CD4-positive, alpha-beta T cell treated with Interleukin-17A for 1 hour (primary cell): ENCODE measurements at regions not wholly inside any gene's neighbourhood (a gene's known extent, or its start where the extent isn't known, plus 50 kb on each side); places are given as distances from the start of the nearest gene placed in this dataset.
"Not testable (repeated sequence)": the region's sequence is repeated elsewhere in the genome, so short reads cannot be mapped to it uniquely, and the experiment has no call there.

Experiments
- DNase-seq: peaks from one replicate; pipeline ENCODE4 v3.0.0-alpha.2; 2020

DNA sequence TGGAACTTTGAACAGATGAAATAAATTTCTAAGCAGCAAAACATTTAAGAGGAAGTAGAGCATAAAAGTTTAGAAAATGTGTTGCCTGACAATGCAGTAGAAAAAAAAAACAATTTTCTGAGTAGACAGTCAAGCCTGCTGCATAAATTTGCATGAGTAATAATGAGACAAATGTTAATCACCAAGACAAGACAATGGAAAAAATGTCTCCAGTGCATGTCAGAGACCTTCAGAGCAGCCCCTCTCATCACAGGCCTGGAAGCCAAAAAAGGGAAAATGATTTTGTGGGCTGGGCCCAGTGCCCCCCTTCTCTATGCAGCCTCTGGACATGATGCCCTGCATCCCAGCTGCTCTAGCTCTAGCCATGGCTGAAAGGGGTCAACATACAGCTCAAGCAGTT lies 204.6 kb downstream of the COX18 start:
- no peak for DNase-seq

- DNase-seq = not testable (repeated sequence)
Observed at GRCh38 chr4:72864277-72864676, 205.2 kb downstream of the COX18 start.

GRCh38 chr4:72860766-72861165 lies 208.8 kb downstream of the COX18 start:
- no peak for DNase-seq

DNA sequence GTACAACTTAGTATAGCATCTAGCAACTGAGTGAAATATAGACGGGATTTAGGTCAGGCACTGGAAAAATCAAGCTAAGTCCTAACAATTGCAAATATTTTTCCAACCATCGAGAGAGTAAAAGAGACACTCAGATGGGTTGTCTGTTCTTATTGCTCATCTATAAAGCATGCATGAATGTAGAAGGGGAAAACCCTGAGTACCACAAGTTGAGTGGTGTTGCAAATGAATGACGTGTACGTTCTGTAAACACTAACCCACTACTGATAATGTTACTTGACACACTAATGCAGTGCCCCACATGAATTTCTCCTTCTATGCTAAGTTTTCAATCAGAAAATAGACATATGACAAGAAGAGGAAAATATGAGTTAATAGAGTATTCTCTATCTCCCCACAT lies 211.2 kb downstream of the COX18 start:
- no peak for DNase-seq

- no peak for DNase-seq
Observed at GRCh38 chr4:72857787-72858186, 211.7 kb downstream of the COX18 start.

DNA sequence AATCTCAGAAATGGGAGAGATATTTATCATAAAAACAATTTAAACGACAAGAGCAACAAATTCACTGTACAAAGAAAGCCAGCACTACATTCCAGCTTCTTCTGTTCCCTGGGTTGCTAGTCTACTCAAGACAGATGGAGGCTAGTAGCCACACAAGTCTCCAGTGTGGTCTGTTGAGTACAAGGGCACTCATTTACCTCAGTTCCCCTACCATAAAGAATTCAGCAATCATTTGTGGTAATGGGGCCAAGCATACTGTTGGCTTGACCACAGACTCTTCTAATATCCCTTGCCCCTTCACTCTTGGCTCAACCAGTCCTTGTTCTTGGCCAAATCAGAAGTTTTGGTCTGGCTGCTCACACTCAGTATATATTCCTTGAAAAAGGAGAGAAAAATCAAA lies 212.3 kb downstream of the COX18 start:
- no peak for DNase-seq

- no peak for DNase-seq
Observed at GRCh38 chr4:72846280-72847111, 223.0 kb downstream of the COX18 start.

- no peak for DNase-seq
Observed at GRCh38 chr4:72843466-72843865, 226.1 kb downstream of the COX18 start.

GRCh38 chr4:72842323-72842722 lies 227.2 kb downstream of the COX18 start:
- no peak for DNase-seq

- DNase-seq = not testable (repeated sequence)
Observed at GRCh38 chr4:72840166-72840565, 229.3 kb downstream of the COX18 start.

- DNase-seq = no peak
Observed at GRCh38 chr4:72828864-72829263, 240.7 kb downstream of the COX18 start.

DNA sequence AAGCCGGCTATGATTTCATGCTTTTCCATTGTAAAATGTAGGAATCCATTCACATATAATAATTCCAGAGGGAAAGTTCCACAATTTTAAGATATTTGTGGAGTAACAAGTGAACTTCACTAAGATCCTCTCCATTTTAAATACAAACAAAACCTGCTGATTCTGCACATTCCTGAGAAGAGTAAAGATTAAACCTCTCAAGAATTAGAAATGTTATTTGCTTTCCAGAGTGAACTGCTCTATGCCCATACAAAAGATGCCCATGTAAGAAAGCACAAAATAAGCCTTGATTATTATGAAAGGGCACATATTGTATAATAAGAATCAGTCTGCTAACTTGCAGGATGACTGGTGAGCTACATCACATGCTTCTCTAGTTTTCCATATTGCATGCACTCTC lies 241.5 kb downstream of the COX18 start:
- DNase-seq = no peak

GRCh38 chr4:72820107-72820506 lies 249.4 kb downstream of the COX18 start:
- no peak for DNase-seq

- no peak for DNase-seq
Observed at GRCh38 chr4:72817012-72817411, 248.0 kb upstream of the ADAMTS3 start.

GRCh38 chr4:72814241-72814640 lies 245.2 kb upstream of the ADAMTS3 start:
- DNase-seq = no peak

DNA sequence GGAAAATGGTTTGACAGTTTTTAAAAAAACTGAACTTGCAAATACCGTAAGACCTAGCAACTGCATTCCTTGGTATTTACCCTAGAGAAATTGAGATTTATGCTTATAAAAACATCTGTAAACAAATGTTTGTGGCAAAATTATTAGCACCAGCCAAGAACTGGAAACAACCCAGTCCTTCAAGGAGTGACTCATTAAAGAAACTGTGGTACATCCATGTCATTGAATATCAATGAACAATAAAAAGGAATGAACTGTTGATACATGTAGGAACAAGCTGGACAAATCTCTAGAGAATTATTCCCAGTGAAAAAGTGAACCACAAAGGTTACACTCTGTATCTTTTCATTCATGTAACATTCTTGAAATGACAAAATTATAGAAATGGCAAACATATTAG lies 240.2 kb upstream of the ADAMTS3 start:
- no peak for DNase-seq

DNA sequence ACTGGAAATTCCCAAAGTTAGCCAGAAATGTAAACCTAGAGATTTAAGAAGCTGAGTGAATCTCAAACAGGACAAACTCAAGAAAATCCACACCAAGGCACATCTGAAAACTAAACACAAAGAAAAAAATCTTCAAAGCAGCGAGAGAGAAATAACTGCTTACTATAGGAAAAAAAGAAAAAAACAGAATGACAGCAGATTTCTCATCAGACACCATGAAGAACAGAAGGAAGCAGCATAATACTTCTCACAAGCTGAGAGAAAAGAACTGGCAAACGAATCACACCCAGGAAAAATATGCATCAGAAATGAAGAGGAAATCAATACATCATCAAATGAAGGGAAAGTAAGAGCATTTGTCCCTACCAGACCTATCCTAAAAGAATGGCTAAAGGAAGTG lies 236.3 kb upstream of the ADAMTS3 start:
- DNase-seq = no peak

DNA sequence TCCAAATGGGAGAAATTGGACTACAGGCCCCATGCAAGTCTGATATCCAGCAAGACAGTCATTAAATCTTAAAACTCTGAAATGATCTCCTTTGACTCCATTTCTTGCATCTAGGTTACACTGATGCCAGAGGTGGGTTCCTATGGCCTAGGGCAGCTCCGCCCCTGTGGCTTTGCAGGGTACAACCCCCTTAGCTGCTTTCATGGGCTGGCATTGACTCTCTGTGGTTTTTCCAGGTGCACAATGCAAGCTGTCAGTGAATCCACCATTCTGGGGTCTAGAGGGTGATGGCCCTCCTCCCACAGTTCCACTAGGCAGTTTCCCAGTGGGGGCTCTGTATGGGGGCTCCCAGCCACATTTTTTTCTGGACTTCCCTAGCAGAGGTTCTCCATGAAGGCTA lies 228.5 kb upstream of the ADAMTS3 start:
- DNase-seq = no peak

- no peak for DNase-seq
Observed at GRCh38 chr4:72791054-72791453, 222.0 kb upstream of the ADAMTS3 start.

DNA sequence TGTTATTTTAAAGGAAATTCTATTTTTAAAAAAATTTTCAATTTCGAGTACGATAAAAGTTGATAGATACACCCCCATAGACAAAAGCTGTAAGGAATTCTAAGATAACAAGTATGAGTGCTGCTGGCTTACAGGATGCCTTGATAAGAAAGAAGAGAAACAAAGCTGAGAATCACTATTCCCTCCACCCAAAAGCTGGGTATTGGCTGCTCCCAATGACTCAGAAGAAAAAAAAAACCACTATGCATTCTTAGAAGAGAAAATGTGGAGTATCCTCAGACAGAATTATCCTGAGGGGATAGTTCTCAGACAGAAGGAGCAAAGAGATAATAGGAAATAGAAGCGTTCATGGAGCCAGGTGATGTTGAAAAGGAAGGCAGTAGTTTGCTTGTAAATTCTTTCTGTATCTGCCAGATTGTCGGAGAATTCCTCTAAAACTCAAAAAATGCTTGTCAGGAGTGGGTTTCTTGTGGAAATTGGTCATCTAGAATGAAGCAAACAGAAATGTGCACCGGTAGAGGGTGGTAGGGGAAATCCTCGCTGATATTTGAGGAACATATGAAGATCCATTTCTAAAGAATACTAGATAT lies 217.5 kb upstream of the ADAMTS3 start:
- no peak for DNase-seq

GRCh38 chr4:72779241-72779640 lies 210.2 kb upstream of the ADAMTS3 start:
- no peak for DNase-seq

DNA sequence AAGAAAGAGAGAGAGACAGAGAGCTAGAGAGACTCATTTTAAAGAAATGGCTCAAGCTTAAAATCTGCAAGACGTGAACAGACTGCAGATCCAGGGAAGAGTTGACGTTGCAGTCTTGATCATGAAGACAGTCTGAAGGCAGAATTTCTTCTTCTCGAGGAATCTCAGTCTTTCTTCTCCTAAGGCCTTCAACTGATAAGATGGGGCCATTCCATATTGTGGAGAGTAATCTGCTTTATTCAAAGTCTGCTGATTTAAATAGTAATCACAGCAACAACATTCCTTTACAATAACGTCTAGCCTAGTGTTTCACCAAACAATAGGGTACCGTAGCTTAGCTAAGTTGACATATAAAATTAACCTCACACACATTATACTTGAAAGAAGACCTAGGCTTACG lies 208.4 kb upstream of the ADAMTS3 start:
- DNase-seq = no peak

DNA sequence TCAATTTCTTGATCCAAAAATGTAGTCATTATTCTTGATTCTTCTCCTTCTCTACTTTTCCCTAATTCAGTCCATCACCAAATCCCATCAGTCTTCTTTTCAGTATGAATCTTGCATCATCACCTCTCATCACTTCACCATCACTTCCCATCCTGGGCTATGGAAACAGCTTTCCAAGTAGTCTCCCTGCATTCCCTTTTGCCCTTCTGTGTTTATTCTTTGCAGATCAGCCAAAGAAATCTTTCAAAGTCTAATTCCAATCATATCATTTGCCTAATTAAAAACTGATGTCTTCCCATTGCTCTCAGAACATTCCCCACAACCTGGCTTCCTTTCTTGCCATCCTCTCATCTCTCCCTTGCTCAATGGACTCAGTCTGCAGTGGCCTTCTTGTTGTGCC lies 201.7 kb upstream of the ADAMTS3 start:
- DNase-seq = no peak

GRCh38 chr4:72768364-72768763 lies 199.3 kb upstream of the ADAMTS3 start:
- DNase-seq = no peak
